HEK293T (cell line): ENCODE measurements at regions not wholly inside any gene's neighbourhood (a gene's known extent, or its start where the extent isn't known, plus 50 kb on each side); places are given as distances from the start of the nearest gene placed in this dataset.

Source experiments
- ARNT ChIP-seq: fragments of 450-650 bp; IDR thresholded peaks from 2 replicates; pipeline ENCODE4 v1.6.1; 2017; ENCODE audit warnings: mild to moderate bottlenecking
- BHLHE40 ChIP-seq: fragments of 450-650 bp; IDR thresholded peaks from 2 replicates; pipeline ENCODE4 v1.6.1; 2016; ENCODE audit warnings: mild to moderate bottlenecking, moderate library complexity, borderline replicate concordance
- FOXK2 ChIP-seq: fragments of 450-650 bp; IDR thresholded peaks from 2 replicates; pipeline ENCODE4 v1.6.1; 2016; ENCODE audit warnings: mild to moderate bottlenecking
- FOXM1 ChIP-seq: fragments of 450-650 bp; IDR thresholded peaks from 2 replicates; pipeline ENCODE4 v1.6.1; 2017; ENCODE audit warnings: mild to moderate bottlenecking, borderline replicate concordance
- LEF1 ChIP-seq: fragments of 450-650 bp; IDR thresholded peaks from 2 replicates; pipeline ENCODE4 v1.6.1; 2017; ENCODE audit warnings: mild to moderate bottlenecking, borderline replicate concordance
- NFRKB ChIP-seq: fragments of 450-650 bp; IDR thresholded peaks from 2 replicates; pipeline ENCODE4 v1.6.1; 2016; ENCODE audit warnings: mild to moderate bottlenecking, moderate library complexity
- PKNOX1 ChIP-seq: fragments of 450-650 bp; IDR thresholded peaks from 2 replicates; pipeline ENCODE4 v1.6.1; 2016
- SP1 ChIP-seq: fragments of 450-650 bp; IDR thresholded peaks from 2 replicates; pipeline ENCODE4 v1.6.1; 2017

GRCh38 chr10:8532647-8533046 is 478.2 kb downstream of the GATA3 start:
- TF ChIP-seq SP1 (no peak), FOXM1 (no peak), ARNT (no peak), PKNOX1 (no peak), NFRKB (no peak), FOXK2 (no peak), BHLHE40 (no peak), LEF1 (no peak)
